OCI-LY7 (cell line): ENCODE measurements at regions not wholly inside any gene's neighbourhood (a gene's known extent, or its start where the extent isn't known, plus 50 kb on each side); places are given as distances from the start of the nearest gene placed in this dataset.

ENCODE experiments used
- BruUV-seq: library from RNA; stranded (reverse); fragments of 400-500 nt; replicated peaks from 2 replicates; lab custom pipeline; 2021; lab: Mats Ljungman, UMichigan
- CTCF ChIA-PET: fragments of 300-600 bp; sonication (Branson Sonifier 250); formaldehyde crosslinking; loops from one replicate; lab custom pipeline; 2022; ENCODE audit warnings: antibody characterized with exemption; ENCODE audit not compliant: unreplicated experiment; lab: Charles Lee
- POLR2A ChIA-PET: fragments of 300-600 bp; sonication (Branson Sonifier 250); formaldehyde crosslinking; loops from one replicate; lab custom pipeline; 2022; ENCODE audit warnings: antibody characterized with exemption; lab: Charles Lee
- DNase-seq: peaks from one replicate; pipeline ENCODE4 v3.0.0-alpha.2; 2015; ENCODE audit warnings: low spot score
- H2AFZ ChIP-seq: fragments of 200-600 bp; sonication (generic), shearing (Covaris generic); 2 replicates; pipeline ENCODE4 v1.6.1; 2014; ENCODE audit warnings: mild to moderate bottlenecking, antibody characterized with exemption, low read length, moderate library complexity
- H3K27ac ChIP-seq: fragments of 200-600 bp; sonication (generic); 2 replicates; pipeline ENCODE4 v1.5.1; 2014; ENCODE audit warnings: mixed run types, low read depth, mild to moderate bottlenecking, moderate library complexity, low read length, inconsistent platforms; ENCODE audit not compliant: poor library complexity, severe bottlenecking
- H3K36me3 ChIP-seq: fragments of 200-600 bp; sonication (generic); 2 replicates; pipeline ENCODE4 v1.6.1; 2014; ENCODE audit warnings: mild to moderate bottlenecking, antibody characterized with exemption, low read length, moderate library complexity, mixed read lengths; ENCODE audit not compliant: insufficient read depth
- H3K4me1 ChIP-seq: fragments of 200-600 bp; sonication (generic); 2 replicates; pipeline ENCODE4 v1.5.1; 2014; ENCODE audit warnings: mild to moderate bottlenecking, low read length; ENCODE audit not compliant: insufficient read depth, poor library complexity, severe bottlenecking
- H3K4me2 ChIP-seq: fragments of 200-600 bp; sonication (generic); 2 replicates; pipeline ENCODE4 v1.6.1; 2014; ENCODE audit warnings: mild to moderate bottlenecking, low read length
- H3K4me3 ChIP-seq: fragments of 200-600 bp; sonication (generic); 2 replicates; pipeline ENCODE4 v1.5.1; 2014; ENCODE audit warnings: mild to moderate bottlenecking, low read depth, low read length; ENCODE audit not compliant: poor library complexity, severe bottlenecking
- H3K79me2 ChIP-seq: fragments of 200-600 bp; sonication (generic); 2 replicates; pipeline ENCODE4 v1.6.1; 2016; ENCODE audit warnings: low read depth, mild to moderate bottlenecking, low read length, moderate library complexity, mixed read lengths; ENCODE audit not compliant: insufficient read depth
- H3K9me2 ChIP-seq: fragments of 200-600 bp; sonication (generic); 2 replicates; pipeline ENCODE4 v1.6.1; 2016; ENCODE audit warnings: mild to moderate bottlenecking, low read length, mixed read lengths; ENCODE audit not compliant: insufficient read depth
- H3K9me3 ChIP-seq: fragments of 200-600 bp; sonication (generic); 2 replicates; pipeline ENCODE4 v1.6.1; 2014; ENCODE audit warnings: mild to moderate bottlenecking, mixed run types, low read length, mixed read lengths
- H4K20me1 ChIP-seq: fragments of 200-600 bp; sonication (generic); 2 replicates; pipeline ENCODE4 v1.6.1; 2014; ENCODE audit warnings: mild to moderate bottlenecking, antibody characterized with exemption, low read length, moderate library complexity, mixed read lengths; ENCODE audit not compliant: insufficient read depth
- CTCF ChIP-seq: fragments of 200-600 bp; sonication (generic); conservative IDR thresholded peaks from 2 replicates; pipeline ENCODE4 v1.5.1; 2014; ENCODE audit warnings: mild to moderate bottlenecking, antibody characterized with exemption, low read length, moderate library complexity, mixed read lengths
- EZH2phosphoT487 ChIP-seq: fragments of 200-600 bp; sonication (generic); IDR thresholded peaks from 2 replicates; pipeline ENCODE4 v1.6.1; 2018; ENCODE audit warnings: low read depth, borderline replicate concordance, mild to moderate bottlenecking, mixed run types, antibody characterized with exemption, low read length, moderate library complexity, mixed read lengths
- intact Hi-C: fragments of 100-400 bp; cut with micrococcal nuclease; formaldehyde crosslinking; loops from one replicate; pipeline ENCODE4 v1.10.0; 2022; ENCODE audit not compliant: unreplicated experiment

DNA sequence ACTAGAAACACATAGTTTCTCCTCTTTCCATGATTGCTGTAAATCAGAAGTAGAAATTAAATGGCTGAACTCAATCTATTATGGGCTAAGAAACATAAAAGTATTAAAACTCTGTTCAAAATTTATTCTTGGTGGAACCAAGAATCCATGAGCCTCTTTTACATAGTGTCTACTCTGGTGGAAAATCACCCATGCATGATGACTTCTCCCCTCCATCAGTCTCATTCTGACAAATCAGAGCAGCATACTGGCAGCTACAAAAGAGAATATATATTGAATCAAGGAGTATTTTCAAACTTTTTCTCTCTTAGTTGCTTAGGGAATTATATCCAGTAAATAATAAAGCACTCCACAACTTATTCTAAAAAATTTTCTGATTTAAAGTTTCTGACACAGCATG is 536.9 kb upstream of the CCDC54 start:
- CTCF ChIA-PET, result no interaction called here
- POLR2A ChIA-PET, result no interaction called here
- Histone ChIP-seq H3K9me2 (no peaks in the 10 kb centered on the region), H3K4me1 (no peaks in the 10 kb centered on the region), H3K27ac (no peak overlapping the region), H2AFZ (no peak overlapping the region), H3K9me3 (no peaks in the 10 kb centered on the region), H3K4me2 (no peak overlapping the region), H4K20me1 (no peaks in the 10 kb centered on the region), H3K79me2 (no peaks in the 10 kb centered on the region), H3K4me3 (no peak overlapping the region), H3K36me3 (no peaks in the 10 kb centered on the region)
- intact Hi-C loops, result no loop called here
- TF ChIP-seq CTCF (no peak), EZH2phosphoT487 (no peak)
- no peak for DNase-seq
- BruUV-seq, result no TSS peak

GRCh38 chr3:106842151-106842550 is 535.1 kb upstream of the CCDC54 start:
- Histone ChIP-seq H3K79me2 (no peaks in the 10 kb centered on the region), H4K20me1 (no peaks in the 10 kb centered on the region), H3K9me3 (no peaks in the 10 kb centered on the region), H3K9me2 (no peaks in the 10 kb centered on the region), H2AFZ (no peak overlapping the region), H3K36me3 (no peaks in the 10 kb centered on the region), H3K27ac (no peak overlapping the region), H3K4me3 (no peak overlapping the region), H3K4me1 (no peaks in the 10 kb centered on the region), H3K4me2 (no peak overlapping the region)
- no peak for TF ChIP-seq CTCF
- no peak for TF ChIP-seq EZH2phosphoT487
- ChIA-PET POLR2A (interaction anchor here (0.6 to 1.1 kb wide), 3 partner anchors 23 to 1416 kb away, joined by 3 to 5 read pairs (median 3); no protein-coding TSS in a partner anchor), CTCF (no interaction called here)
- BruUV-seq, result no TSS peak
- intact Hi-C loops, result no loop called here
- no peak for DNase-seq

DNA sequence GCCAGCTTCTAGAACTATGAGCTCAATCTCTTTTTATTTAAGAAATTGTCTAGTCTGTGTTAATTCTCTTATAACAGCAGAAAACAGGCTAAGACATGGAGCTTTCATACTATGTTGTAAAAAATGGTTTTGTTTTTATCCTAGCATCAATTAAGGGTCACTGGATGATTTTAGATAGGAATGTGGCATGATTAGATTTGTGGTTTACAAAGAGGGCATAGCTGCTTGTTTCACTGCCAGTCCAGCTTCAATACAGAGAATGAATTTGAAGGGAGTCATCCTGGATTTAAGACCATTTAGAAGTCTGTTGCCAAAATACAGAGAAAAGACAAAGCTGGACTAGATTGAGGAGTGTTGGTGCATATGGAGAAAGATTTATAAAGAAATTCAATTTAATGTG is 532.6 kb upstream of the CCDC54 start:
- TF ChIP-seq EZH2phosphoT487 (no peak), CTCF (no peak)
- no peak for DNase-seq
- Histone ChIP-seq H3K4me2 (no peak overlapping the region), H3K4me1 (no peaks in the 10 kb centered on the region), H3K27ac (no peak overlapping the region), H3K79me2 (no peaks in the 10 kb centered on the region), H3K36me3 (no peaks in the 10 kb centered on the region), H3K9me2 (no peaks in the 10 kb centered on the region), H4K20me1 (no peaks in the 10 kb centered on the region), H2AFZ (no peak overlapping the region), H3K4me3 (no peak overlapping the region), H3K9me3 (no peaks in the 10 kb centered on the region)
- ChIA-PET POLR2A (interaction anchor here (1.7 kb wide), 1 partner anchor 21 kb away, joined by 3 read pairs; no protein-coding TSS in a partner anchor), CTCF (no interaction called here)
- intact Hi-C loops, result no loop called here
- no TSS peak for BruUV-seq
